GM19324 (cell line): ENCODE measurements at regions not wholly inside any gene's neighbourhood (a gene's known extent, or its start where the extent isn't known, plus 50 kb on each side); places are given as distances from the start of the nearest gene placed in this dataset.
"Not testable (repeated sequence)": the region's sequence is repeated elsewhere in the genome, so short reads cannot be mapped to it uniquely, and the experiment has no call there.

Source experiments
- ATAC-seq: cut with Tn5 transposase; IDR thresholded peaks from one replicate; pipeline ENCODE4 v1.9.1; 2021; ENCODE audit warnings: mild to moderate bottlenecking, moderate library complexity; ENCODE audit not compliant: unreplicated experiment, low FRiP score

- ATAC-seq, result no peak
These were observed 96.1 kb downstream of the DRD1 start for GRCh38 chr5:175347931-175348330.

GRCh38 chr5:175347027-175347426, 97.0 kb downstream of the DRD1 start:
- ATAC-seq, result no peak

GRCh38 chr5:175344331-175345195, 99.4 kb downstream of the DRD1 start:
- ATAC-seq, result no peak

- ATAC-seq, result no peak
These were observed 100.7 kb downstream of the DRD1 start for GRCh38 chr5:175343308-175343707.

- ATAC-seq, result no peak
These were observed 103.8 kb downstream of the DRD1 start for GRCh38 chr5:175340180-175340579.

GRCh38 chr5:175337680-175338079, 106.3 kb downstream of the DRD1 start:
- no peak for ATAC-seq

GRCh38 chr5:175336781-175337180, 107.2 kb downstream of the DRD1 start:
- no peak for ATAC-seq

GRCh38 chr5:175335691-175336090, 108.3 kb downstream of the DRD1 start:
- no peak for ATAC-seq

GRCh38 chr5:175331173-175332036, 112.6 kb downstream of the DRD1 start:
- ATAC-seq, result not testable (repeated sequence)

GRCh38 chr5:175329976-175330375, 114.0 kb downstream of the DRD1 start:
- ATAC-seq, result no peak

- ATAC-seq, result no peak
These were observed 115.3 kb downstream of the DRD1 start for GRCh38 chr5:175328687-175329086.

- no peak for ATAC-seq
These were observed 115.8 kb downstream of the DRD1 start for GRCh38 chr5:175328176-175328575.

GRCh38 chr5:175325681-175326080, 118.3 kb downstream of the DRD1 start:
- no peak for ATAC-seq

- no peak for ATAC-seq
These were observed 122.0 kb downstream of the DRD1 start for GRCh38 chr5:175321927-175322532.

GRCh38 chr5:175319199-175319598, 124.8 kb downstream of the DRD1 start:
- ATAC-seq, result no peak

GRCh38 chr5:175317872-175318271, 126.1 kb downstream of the DRD1 start:
- ATAC-seq, result no peak

GRCh38 chr5:175309218-175309810, 134.7 kb downstream of the DRD1 start:
- ATAC-seq, result no peak

- no peak for ATAC-seq
These were observed 135.3 kb downstream of the DRD1 start for GRCh38 chr5:175308701-175309100.

GRCh38 chr5:175306381-175306780, 137.6 kb downstream of the DRD1 start:
- no peak for ATAC-seq

GRCh38 chr5:175305251-175305650, 138.7 kb downstream of the DRD1 start:
- ATAC-seq, result no peak

GRCh38 chr5:175290379-175290778, 153.6 kb downstream of the DRD1 start:
- no peak for ATAC-seq
